Activated CD8-positive, alpha-beta memory T cell treated with anti-CD3 and anti-CD28 coated beads for 48 hours (primary cell): ENCODE measurements at regions not wholly inside any gene's neighbourhood (a gene's known extent, or its start where the extent isn't known, plus 50 kb on each side); places are given as distances from the start of the nearest gene placed in this dataset.

Experiments
- DNase-seq, 3 experiments: peaks; one replicate each; pipeline ENCODE4 v3.0.0-alpha.2; 2020; ENCODE audit warnings: low read depth in 2 of 3, low spot score in 2 of 3

- peak; percentile 49 to 74 (median 51) for DNase-seq
Measured at GRCh38 chrX:65034668-65035445, 58.6 kb upstream of the ZC4H2 start, which contains the start of gene ZC3H12B. ZC3H12B (plus strand) TSS chrX:65034826.

GRCh38 chrX:65034292-65034667 lies 58.0 kb upstream of the ZC4H2 start:
- no peak for DNase-seq
